ENCODE measurements at regions not wholly inside any gene's neighbourhood (a gene's known extent, or its start where the extent isn't known, plus 50 kb on each side); places are given as distances from the start of the nearest gene placed in this dataset.
"Not testable (repeated sequence)": the region's sequence is repeated elsewhere in the genome, so short reads cannot be mapped to it uniquely, and the experiment has no call there.

GRCh38 chr5:91864962-91865361, 481.8 kb upstream of the ARRDC3 start:
- no peak for DNase-seq

DNA sequence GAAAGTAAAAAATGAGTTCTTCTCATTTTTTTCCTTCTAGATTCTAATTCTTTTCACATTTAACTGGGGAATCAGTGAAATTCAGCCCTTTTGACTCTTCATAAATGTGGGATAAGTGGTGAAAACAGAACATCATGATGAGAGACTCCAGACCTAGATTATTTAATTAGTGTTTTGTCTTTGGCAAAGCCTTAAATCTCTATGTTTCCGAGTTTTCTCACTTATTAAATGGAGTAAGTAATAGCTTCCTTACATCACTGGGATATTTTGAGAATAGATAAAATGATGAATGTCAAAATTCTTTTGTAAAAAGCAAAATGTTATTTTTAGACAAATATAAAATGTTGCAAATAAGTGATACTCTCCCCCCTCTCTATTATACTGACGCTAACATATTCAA, 468.6 kb upstream of the ARRDC3 start:
- no peak for DNase-seq

GRCh38 chr5:91850031-91850430, 466.9 kb upstream of the ARRDC3 start:
- no peak for DNase-seq

DNA sequence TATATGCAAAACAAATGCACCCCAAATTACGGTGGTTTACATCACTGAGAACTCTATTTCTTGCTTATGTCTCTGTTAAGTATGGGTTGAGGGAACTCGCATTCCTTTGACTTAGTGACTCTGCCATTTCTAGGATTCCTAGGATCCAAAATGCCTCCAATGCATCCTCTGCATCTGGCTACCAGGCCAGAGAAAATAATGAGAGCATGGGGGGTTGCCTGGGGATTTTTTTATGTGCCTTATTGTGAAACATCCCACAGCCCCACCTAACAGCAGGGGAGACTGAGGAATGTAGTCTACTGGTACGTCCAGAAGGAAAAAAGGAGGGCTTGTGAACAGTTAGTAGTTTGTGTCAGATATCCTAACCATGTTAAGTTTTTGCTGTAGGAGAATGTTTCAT, 466.0 kb upstream of the ARRDC3 start:
- no peak for DNase-seq

DNA sequence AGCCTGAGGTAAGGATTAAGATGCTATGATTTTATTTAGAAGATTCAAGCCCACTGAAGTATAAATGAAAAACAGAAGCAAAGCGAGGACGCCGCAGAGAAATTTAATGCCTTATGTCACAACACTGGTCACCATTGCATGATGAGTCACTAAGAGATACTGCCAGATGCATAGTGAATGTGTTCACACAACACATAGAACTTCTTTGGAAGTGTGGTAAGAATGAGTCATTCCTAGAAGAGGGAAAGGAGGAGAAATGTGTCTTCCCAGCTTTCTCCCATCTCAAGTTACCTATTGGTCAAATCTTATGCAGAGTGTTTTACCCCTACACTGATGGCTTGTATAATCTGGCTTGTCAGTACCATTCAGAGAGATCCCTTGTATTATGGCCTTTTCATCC, 465.3 kb upstream of the ARRDC3 start:
- peak; percentile 1 for DNase-seq

DNA sequence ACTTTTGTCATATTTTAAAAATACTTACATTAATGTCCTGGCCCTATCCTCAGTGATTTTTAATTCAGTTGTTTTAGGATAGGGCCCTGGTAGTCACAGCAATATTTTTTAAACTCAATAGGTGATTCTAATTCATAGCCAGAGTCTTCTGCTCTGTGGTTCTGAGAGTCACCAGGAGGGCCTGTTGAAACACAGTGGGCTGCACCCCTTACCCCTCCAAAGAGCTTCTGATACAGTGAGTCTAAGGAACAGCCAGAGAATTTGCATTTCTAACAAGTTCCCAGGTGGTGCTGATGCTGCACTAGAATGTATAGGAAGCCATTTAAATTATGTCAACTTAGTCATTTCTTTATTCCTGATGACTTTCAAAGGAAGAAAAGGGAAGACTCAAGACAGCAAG, 458.3 kb upstream of the ARRDC3 start:
- no peak for DNase-seq

GRCh38 chr5:91840412-91840811, 457.3 kb upstream of the ARRDC3 start:
- no peak for DNase-seq

DNA sequence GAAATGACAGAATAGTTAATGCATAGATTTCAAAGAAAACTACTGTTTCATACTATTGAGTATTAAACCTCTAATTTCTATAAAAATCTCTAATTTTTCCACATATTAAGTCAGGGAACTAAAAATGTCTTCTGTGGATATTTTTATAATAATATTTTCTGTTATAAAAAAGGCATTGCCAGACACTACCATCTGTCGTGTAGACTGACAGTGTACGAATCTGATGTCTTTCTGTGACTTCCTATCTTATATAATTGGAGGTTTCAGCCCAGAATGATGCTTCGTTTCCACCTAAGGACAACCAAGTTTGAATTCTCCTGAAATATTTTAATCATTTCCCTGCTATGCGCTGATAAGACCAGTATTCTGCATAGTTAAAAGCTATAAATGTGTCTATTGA, 456.6 kb upstream of the ARRDC3 start:
- no peak for DNase-seq

- DNase-seq = no peak
Measured at GRCh38 chr5:91839233-91839632, 456.1 kb upstream of the ARRDC3 start.

DNA sequence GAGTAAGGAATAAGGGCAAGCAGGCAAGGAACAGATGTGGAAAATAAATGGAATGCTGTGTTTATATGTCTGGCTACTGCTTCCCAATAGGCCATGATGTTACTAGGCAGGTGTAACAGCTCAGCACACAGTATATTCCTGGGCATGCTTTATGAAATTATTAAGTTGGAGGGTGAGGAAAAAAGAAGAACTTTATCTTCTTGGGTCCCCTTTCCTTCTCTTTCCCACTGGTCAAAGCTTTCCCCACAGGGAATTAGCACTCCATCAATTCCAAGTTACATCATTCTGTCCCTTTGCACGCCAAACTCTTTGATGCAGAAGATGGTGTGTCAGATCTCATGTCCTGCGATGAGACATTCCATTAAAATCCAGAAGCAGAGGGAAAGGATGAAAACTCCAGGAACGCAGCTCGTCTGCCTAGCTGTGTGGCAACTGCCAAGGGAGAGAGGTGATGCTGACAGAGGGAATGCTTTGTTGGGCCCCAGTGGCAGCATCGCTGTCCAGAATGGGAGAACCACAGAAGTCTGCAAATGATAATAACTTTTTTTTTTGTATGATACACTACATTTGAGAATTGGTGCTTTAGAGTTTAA, 447.3 kb upstream of the ARRDC3 start:
- DNase-seq = no peak

- DNase-seq = no peak
Measured at GRCh38 chr5:91825618-91826017, 442.5 kb upstream of the ARRDC3 start.

- no peak for DNase-seq
Measured at GRCh38 chr5:91824406-91824805, 441.3 kb upstream of the ARRDC3 start.

DNA sequence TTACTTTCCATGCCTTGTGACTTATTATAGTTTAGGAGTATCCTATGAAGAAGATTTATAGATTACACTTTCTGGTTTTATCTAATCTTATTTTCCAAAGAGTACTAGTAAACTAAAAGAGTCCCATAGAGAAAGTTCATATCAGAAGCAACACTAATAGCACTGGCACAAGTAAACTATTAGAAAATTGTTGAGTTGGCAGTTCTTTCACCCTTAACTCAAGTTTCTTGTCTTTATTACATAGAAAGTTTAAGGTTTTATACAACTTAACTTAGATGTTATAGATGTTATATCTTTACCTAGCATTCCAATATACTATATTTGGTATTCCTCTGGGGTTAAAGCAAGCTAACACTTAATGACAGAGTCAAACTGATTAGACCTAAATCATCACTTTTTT, 437.8 kb upstream of the ARRDC3 start:
- no peak for DNase-seq

DNA sequence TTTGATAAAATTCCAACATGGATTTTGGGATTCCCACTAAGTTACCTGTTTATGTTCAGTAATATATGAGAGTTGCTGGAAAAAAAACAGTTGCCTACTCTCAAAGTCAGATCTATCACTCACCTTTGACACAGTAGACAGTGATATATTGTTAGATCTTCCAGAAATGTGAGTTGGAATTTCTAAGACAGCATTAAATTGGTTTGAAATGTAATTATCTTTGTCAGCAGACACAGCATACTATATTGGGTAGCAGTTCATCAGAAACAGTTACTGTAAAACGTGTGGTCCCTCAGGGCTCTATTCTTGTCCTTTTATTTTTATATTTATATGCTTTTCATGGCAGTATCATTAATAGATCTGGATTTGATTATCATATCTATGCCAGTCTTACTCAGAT, 433.6 kb upstream of the ARRDC3 start:
- no peak for DNase-seq

GRCh38 chr5:91797576-91797975, 414.5 kb upstream of the ARRDC3 start:
- no peak for DNase-seq

GRCh38 chr5:91794856-91795548, 411.9 kb upstream of the ARRDC3 start:
- DNase-seq = no peak

DNA sequence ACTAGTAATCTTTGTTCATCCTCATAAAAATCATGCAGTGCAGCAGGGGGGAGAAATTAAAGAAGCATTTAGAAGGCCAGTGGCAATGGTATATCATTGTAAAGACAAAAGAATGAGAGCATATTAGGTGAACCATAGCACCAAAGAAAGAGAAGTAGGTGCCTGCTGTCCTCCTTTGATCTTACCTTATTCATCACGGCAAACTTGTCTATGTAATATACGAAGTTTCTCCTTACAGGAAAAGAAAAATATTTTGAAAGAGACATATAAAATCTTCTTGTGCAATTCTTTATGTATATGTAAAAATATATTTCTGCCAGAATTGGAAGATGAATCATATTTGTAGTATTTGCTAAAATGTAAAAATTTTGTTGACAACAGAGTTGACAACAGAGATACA, 411.3 kb upstream of the ARRDC3 start:
- no peak for DNase-seq

- no peak for DNase-seq
Measured at GRCh38 chr5:91787718-91788117, 404.6 kb upstream of the ARRDC3 start.

DNA sequence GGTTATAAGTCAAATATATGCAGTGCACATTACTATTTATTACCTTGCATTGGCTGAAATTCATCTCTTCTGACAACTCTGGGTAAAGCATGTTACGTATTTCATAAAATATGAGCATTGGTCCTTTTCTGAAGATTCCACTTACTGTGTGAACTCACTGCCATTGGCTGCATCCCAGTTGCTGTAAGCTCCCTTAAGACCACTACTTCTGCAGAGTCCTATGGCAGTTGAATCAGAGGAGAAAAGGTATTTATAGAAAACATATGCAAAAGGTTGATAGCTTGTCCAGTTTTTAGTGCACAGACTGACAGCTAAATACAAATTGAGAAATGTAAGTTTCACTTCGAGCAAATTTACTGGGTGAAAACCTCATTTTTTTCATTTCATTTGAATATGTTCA, 394.6 kb upstream of the ARRDC3 start:
- DNase-seq = no peak

DNA sequence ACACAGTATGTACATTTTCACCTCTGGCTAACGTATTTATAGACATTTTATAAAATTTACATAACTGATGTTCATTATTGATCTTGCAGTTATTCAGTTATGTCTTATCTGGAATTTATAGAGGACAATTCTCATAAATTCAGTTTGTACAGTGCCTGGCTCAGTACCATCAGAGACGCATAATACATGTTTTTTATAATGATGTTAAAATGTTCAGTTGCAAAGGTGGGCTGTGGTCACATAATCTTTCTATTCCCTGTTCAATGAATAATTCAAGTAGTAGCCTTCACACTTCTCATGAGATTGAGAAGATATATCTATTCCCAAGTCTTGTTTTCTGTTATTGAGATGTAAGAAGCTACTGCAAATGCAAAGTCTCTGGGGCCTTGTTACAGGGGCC, 393.1 kb upstream of the ARRDC3 start:
- no peak for DNase-seq

DNA sequence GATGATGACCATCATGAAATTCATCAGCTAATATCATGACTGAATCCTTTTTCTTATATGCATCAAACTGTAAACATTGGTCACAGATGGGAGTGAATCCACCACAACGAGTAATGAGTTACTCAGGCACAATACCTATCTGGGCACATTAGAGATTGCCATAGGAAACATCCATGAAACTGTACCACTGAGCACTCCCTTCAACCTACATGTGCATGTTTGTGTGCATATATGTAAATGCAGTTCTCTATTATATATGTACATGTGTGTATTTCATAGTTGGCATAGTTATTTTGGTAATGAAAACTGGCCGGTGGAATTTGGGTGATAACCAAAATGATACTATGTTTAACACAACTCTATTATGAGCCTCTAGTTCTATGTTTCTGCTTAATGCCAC, 387.3 kb upstream of the ARRDC3 start:
- DNase-seq = no peak

DNA sequence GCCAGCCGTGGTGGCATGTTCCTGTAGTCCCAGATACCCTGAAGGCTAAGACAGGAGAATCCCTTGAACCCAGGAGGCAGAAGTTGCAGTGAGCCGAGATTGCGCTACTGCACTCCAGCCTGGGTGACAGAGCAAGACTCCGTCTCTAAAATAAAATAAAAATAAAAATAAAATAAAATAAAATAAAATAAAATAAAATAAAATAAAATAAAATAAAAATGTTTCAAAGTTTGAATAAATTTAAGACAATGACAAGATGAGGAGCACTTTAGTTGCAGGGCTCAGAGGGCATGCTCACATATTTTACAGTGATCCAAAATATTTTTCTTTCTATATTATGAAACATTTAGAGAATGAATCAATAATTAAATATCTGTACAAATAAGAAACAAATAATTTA, 374.3 kb upstream of the ARRDC3 start:
- DNase-seq = not testable (repeated sequence)

DNA sequence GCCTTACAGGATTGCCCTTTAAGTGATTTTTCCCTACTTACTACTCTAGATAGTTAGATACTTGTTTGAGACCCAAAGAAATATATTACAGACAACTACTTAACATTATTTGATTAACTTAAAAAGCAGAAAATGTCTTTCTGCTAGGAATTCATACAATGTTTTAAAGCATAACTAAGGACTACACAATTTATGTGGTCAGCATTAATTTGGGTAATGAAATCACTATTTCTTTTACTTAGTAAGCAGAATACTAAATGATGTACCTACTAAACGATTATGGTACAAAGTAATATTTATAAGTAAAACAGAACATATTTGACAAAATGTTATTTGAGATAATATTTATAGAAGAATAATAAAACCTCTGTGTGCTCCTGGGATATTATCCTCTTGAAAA, 371.9 kb upstream of the ARRDC3 start:
- no peak for DNase-seq

DNA sequence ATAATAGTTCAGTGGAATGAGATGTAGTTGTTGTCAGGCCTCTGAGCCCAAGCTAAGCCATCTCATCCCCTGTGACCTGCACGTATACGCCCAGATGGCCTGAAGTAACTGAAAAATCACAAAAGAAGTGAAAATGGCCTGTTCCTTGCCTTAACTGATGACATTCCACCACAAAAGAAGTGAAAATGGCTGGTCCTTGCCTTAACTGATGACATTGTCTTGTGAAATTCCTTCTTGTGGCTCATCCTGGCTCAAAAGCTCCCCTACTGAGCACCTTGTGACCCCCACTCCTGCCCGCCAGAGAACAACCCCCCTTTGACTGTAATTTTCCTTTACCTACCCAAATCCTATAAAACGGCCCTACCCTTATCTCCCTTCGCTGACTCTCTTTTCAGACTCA, 361.4 kb upstream of the ARRDC3 start:
- DNase-seq = not testable (repeated sequence)

GRCh38 chr5:91742550-91742949, 359.4 kb upstream of the ARRDC3 start:
- no peak for DNase-seq

All from T1000 (cell line).